GM12891 (cell line): ENCODE measurements at regions not wholly inside any gene's neighbourhood (a gene's known extent, or its start where the extent isn't known, plus 50 kb on each side); places are given as distances from the start of the nearest gene placed in this dataset.

ENCODE experiments used
- DNase-seq: peaks from one replicate; pipeline ENCODE4 v3.0.0; 2011; ENCODE audit warnings: low spot score; ENCODE audit not compliant: insufficient read length
- FAIRE-seq: peaks from 2 replicates; lab custom pipeline; 2011; peaks lifted over from hg19 to GRCh38; lab: Jason Lieb, UNC
- PAX5 ChIP-seq: IDR thresholded peaks from 2 replicates; pipeline ENCODE4 v1.6.1; 2011; ENCODE audit warnings: low read length, moderate library complexity, mild to moderate bottlenecking; ENCODE audit not compliant: insufficient read depth, severe bottlenecking
- POLR2A ChIP-seq: IDR thresholded peaks from 2 replicates; pipeline ENCODE4 v1.6.1; 2011; ENCODE audit warnings: low read depth, low read length, control low read depth
- POLR2AphosphoS5 ChIP-seq: IDR thresholded peaks from 2 replicates; pipeline ENCODE4 v1.6.1; 2011; ENCODE audit warnings: low read depth, low read length, control low read depth
- POU2F2 ChIP-seq: IDR thresholded peaks from 2 replicates; pipeline ENCODE4 v1.6.1; 2011; ENCODE audit warnings: low read depth, mild to moderate bottlenecking, control low read depth, low read length, moderate library complexity
- SPI1 ChIP-seq: IDR thresholded peaks from 2 replicates; pipeline ENCODE4 v1.6.1; 2011; ENCODE audit warnings: low read depth, low read length, control low read depth
- TAF1 ChIP-seq: IDR thresholded peaks from 2 replicates; pipeline ENCODE4 v1.6.1; 2011; ENCODE audit warnings: low read depth, low read length, control low read depth

DNA sequence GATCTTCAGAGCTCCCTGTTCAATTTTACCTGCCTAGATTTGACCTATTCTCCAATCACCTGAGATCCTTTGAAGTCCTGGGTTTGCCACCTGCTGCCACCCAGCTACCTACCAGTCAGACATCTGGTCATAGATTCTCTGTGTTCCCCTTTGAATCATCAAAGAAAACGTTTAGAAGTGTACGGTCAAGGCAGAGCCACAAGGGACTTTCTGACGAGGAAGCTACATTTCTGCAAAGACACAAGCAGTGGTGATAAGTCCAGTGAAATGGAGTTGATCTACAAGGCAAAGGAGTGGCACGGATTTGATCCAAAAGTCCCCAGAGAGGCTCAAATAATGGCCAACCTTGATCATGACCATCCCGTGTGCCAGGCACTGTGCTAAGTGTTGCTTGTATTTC lies 549.9 kb downstream of the MIAT start:
- TF ChIP-seq PAX5 (no peak), POLR2AphosphoS5 (no peak), POU2F2 (no peak), SPI1 (no peak), POLR2A (no peak), TAF1 (no peak)
- no peak for FAIRE-seq
- no peak for DNase-seq

DNA sequence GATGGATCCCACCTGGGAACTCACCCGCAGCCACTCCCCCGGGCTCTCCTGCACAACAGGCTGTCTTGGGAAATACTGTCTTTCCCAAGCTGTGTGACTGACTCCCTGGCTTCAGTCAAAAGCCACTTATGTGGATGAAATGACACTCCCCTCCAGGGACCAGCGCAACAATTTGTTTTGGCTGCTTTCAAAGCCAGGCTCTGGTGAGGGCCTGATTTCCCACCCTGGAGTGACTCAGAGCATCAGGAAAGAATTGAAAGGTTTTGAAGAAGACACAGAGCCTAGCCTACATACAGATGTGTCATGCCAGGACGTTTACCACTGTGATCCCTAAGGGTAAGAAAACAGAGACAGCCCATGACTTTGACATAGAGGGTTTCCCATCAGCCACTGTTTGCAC lies 550.5 kb downstream of the MIAT start:
- no peak for TF ChIP-seq TAF1
- DNase-seq: no peak
- no peak for FAIRE-seq

DNA sequence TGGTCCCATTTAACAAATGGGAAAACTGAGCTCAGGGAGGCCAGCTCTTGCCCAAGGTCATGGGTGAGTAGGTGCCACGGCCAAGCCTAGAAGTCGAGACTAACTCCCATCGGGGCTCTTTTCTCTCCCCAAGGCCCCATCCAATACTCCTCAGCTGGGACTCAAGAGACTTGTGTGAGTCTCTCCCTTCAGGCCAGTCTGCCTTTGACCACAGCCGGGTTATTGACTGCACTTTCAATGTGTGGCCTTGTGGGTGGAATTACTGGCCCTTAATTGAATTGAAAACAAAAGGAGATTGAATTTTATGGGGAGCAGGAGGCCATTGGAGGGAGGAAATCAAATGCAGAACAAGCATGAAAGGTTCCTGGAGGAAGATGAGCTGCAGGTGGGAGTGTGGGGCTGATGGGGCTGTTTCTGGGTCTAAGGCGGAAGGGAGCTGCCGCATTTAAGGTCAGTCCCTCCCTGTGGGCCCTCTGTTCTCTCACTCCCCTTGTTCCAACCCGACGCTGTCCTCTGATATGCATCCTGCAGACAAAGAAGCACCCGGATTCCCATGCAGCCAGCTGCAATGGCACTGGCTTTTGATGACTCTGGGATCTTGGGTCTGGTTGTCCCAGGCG lies 552.8 kb downstream of the MIAT start:
- no peak for FAIRE-seq
- DNase-seq: no peak
- TF ChIP-seq POLR2AphosphoS5: no peak
- TF ChIP-seq POU2F2: no peak
- no peak for TF ChIP-seq TAF1
- TF ChIP-seq PAX5: no peak
- no peak for TF ChIP-seq SPI1
- no peak for TF ChIP-seq POLR2A

DNA sequence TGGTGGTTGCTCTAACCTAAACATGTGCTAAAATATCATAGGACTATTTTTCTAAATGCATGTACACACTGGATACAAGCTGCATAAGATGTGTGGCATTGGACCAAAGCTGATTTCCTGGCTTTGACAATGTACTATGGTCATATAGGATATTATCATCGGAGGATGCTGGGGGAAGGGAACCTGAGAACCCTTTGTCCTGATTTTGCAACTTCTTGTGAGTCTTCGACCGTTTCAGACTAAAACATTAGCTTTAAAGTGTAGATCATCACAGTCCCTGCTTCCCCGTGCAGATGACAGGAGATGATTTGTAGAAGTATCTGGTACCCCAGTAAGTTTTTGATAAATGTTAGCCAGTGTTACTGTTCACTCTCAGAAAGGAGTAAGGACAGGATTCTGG lies 554.7 kb downstream of the MIAT start:
- no peak for TF ChIP-seq POU2F2
- TF ChIP-seq SPI1: no peak
- TF ChIP-seq TAF1: no peak
- no peak for TF ChIP-seq POLR2AphosphoS5
- no peak for TF ChIP-seq POLR2A
- no peak for TF ChIP-seq PAX5
- FAIRE-seq: no peak
- DNase-seq: no peak

DNA sequence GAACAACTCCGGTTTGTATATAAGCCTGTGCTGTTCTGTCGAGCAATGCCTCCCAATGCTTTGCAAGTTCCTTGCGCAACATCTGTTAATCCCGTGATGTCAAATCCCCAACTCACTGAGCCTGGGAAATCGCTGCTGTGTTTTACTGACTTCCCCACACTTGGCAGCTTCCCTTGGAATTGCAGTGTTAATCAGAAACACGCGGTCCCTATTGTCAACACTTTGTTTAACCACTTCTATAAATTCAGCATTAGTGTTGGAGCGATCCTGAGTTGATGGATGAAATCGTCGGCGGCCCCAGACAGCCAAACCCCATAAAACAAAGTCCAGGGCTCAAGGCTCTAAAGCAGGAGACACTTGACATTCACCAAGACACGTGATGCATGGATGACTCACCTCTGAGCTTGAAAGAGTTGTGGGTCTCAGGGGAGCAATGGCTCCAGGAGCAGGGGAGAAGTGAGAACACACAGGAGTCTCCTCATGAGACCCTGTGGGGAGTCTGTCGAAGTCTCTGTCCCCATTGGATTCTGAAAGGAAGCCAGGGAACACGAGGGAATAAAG lies 555.3 kb downstream of the MIAT start:
- no peak for TF ChIP-seq POU2F2
- TF ChIP-seq PAX5: no peak
- TF ChIP-seq TAF1: no peak
- TF ChIP-seq POLR2A: no peak
- no peak for TF ChIP-seq SPI1
- no peak for TF ChIP-seq POLR2AphosphoS5
- no peak for FAIRE-seq
- no peak for DNase-seq

DNA sequence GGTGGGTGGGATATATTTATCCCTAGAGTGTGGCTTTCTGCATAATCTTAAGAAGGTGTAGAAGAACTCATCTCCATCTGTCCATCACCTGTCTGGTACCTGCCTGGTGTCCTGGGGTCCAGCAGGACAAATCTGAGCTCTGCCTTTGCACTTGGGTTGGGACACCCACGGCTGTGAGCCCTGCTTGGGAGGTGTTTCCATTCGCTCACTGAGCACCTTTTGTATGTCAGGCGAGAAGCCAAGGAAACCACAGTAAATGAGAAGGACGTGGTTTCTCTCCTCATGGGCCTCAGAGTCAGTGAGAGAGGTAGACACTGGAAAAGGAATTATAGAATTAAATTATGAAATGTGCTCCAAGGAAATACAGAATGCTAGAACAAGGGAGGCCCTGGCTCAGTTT lies 555.9 kb downstream of the MIAT start:
- no peak for TF ChIP-seq POU2F2
- DNase-seq (no peak), FAIRE-seq (no peak)

DNA sequence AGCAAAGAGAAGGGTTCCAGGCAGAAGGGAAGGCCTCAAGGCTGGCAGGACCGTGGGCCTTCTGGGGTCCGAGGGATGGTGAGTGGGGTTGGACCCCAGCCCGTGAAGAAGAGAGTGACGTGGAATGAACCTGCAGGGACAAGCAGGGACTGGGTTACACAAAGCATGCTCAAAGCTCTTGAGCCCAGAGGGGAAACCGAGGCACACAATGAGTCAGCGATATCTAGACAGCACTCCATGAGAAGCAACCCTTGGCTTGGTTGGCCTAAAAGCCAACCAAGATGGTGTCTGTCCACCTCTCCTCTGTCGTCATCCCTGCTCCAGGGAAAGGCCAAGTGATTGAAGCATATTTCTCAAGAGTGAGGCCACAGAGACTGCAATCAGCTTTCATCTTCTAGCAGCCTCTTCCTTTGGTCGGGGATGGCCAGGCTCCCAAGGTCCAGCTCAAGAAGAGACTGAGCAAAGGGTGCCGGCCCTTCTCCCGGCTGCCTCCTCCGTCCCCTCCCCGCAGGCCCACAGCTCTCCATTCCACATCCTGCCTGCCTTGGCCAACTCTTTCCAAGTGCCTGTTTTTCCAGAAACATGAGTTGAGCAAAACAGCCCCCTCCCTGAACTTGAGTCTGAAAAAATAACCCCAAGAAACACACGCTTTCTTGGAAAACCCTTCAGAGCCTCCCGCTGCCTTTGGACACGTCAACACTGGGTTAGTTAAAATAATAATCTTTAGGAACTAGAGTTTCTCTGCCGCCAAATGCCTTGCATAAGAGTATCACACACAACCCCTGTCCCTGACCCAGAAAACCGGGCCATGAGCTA lies 556.6 kb downstream of the MIAT start:
- DNase-seq (no peak), FAIRE-seq (no peak)
- no peak for TF ChIP-seq POLR2AphosphoS5
- TF ChIP-seq POLR2A: no peak
- TF ChIP-seq TAF1: no peak
- TF ChIP-seq PAX5: no peak
- TF ChIP-seq SPI1: no peak
- no peak for TF ChIP-seq POU2F2

DNA sequence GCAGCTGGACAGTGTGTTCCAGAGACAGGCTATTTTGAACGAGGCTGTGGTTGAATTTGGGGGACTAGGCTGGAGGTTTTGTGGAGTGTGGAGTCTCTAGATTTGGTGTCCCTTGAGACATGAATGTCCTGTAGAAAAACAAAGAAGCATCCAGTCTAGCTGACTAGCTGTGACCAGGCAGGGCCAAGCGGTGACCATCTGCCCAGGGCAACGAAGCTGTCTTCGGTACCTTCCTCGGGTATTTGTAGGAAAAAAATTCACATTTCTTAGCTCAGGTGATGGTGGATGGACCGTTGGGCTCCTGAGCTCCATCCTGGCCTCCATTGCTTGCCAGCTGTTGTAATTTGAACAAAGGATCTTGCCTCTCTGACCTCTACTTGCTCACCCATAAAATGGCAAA lies 557.3 kb downstream of the MIAT start:
- DNase-seq: no peak
- FAIRE-seq: no peak
- TF ChIP-seq PAX5 (no peak), POU2F2 (no peak), POLR2AphosphoS5 (no peak), POLR2A (no peak), SPI1 (no peak)

DNA sequence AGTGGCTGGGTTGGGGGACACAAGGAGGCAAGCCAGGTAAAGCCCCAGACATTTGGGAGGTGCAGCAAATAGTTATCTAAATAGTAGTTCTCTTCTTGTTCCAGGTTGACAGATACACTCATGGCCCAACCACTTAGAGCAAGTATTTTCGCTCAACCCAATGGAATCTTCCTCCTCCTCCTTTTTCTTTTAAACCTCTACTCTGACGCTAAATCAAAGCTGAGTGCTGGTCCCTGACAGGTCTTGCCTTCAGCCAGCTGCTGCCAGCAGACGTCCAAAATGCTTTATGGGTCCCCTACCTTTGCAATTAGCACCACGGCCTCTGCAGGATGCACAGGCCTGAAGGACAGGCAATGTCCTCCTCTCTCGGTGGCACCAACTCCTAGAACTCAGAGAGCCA lies 558.5 kb downstream of the MIAT start:
- TF ChIP-seq SPI1 (no peak), PAX5 (no peak), POLR2A (no peak), TAF1 (no peak), POLR2AphosphoS5 (no peak), POU2F2 (no peak)
- DNase-seq (no peak), FAIRE-seq (no peak)

DNA sequence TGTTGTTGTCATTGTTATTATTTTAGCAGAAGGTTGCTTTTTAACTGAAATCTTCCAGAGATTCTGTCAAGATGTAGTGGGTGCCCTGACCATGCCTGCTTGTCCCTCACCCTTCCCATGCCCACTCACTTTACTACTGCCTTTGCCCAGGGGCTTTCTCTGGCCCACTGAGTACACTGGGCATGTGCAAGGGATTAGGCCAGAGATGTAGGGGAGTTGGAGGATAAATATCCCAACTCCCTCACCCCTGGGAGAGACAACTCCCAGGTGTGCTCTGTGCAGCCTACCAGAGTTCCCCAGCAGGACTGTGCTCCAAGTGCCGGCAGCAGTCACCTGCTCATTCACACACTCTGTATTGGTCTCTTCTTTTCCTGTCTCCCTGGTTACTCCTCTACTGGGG lies 559.1 kb downstream of the MIAT start:
- no peak for FAIRE-seq
- TF ChIP-seq PAX5 (no peak), POU2F2 (no peak), TAF1 (no peak)
- no peak for DNase-seq
